OCI-LY7 (cell line): ENCODE measurements at regions not wholly inside any gene's neighbourhood (a gene's known extent, or its start where the extent isn't known, plus 50 kb on each side); places are given as distances from the start of the nearest gene placed in this dataset.

Experiments used
- CTCF ChIP-seq: fragments of 200-600 bp; sonication (generic); conservative IDR thresholded peaks from 2 replicates; pipeline ENCODE4 v1.5.1; 2014; ENCODE audit warnings: mild to moderate bottlenecking, antibody characterized with exemption, low read length, moderate library complexity, mixed read lengths
- EZH2phosphoT487 ChIP-seq: fragments of 200-600 bp; sonication (generic); IDR thresholded peaks from 2 replicates; pipeline ENCODE4 v1.6.1; 2018; ENCODE audit warnings: low read depth, borderline replicate concordance, mild to moderate bottlenecking, mixed run types, antibody characterized with exemption, low read length, moderate library complexity, mixed read lengths

GRCh38 chr11:126123686-126124085 lies 61.0 kb upstream of the CDON start:
- TF ChIP-seq CTCF, result no peak
- no peak for TF ChIP-seq EZH2phosphoT487
